WTC11 (cell line): ENCODE measurements at regions not wholly inside any gene's neighbourhood (a gene's known extent, or its start where the extent isn't known, plus 50 kb on each side); places are given as distances from the start of the nearest gene placed in this dataset.

Experiments used
- ATAC-seq: fragments of 200-7000 bp; cut with Tn5 transposase; 2 replicates; pipeline ENCODE4 v1.10.0; 2021; ENCODE audit warnings: mild to moderate bottlenecking, moderate library complexity
- CTCF ChIA-PET: fragments of 300-600 bp; sonication (Branson Sonifier 250); formaldehyde crosslinking; loops from one replicate; lab custom pipeline; 2021; ENCODE audit warnings: antibody characterized with exemption; lab: Charles Lee
- POLR2A ChIA-PET: fragments of 350-600 bp; sonication (Branson Sonifier 250); formaldehyde crosslinking; loops from one replicate; lab custom pipeline; 2021; ENCODE audit warnings: antibody characterized with exemption; lab: Charles Lee
- DNase-seq: peaks from one replicate; pipeline ENCODE4 v3.0.0; 2021; ENCODE audit warnings: low spot score
- H3K27ac Mint-ChIP-seq: 2 replicates; pipeline ENCODE4 v1.8.0; 2021; ENCODE audit warnings: mixed read lengths
- H3K27me3 Mint-ChIP-seq: 2 replicates; pipeline ENCODE4 v1.8.0; 2021; ENCODE audit warnings: low read depth, mild to moderate bottlenecking, moderate library complexity, mixed read lengths
- H3K36me3 Mint-ChIP-seq: 2 replicates; pipeline ENCODE4 v1.8.0; 2021; ENCODE audit warnings: mixed read lengths
- H3K4me1 Mint-ChIP-seq: 2 replicates; pipeline ENCODE4 v1.8.0; 2022; ENCODE audit warnings: mixed read lengths
- H3K4me3 Mint-ChIP-seq: 2 replicates; pipeline ENCODE4 v1.8.0; 2021; ENCODE audit warnings: mild to moderate bottlenecking, moderate library complexity, mixed read lengths
- H3K9me3 Mint-ChIP-seq: 2 replicates; pipeline ENCODE4 v1.8.0; 2021; ENCODE audit warnings: mixed read lengths
- ATF3 ChIP-seq: sonication (generic); formaldehyde crosslinking; conservative IDR thresholded peaks from 2 replicates; pipeline ENCODE4 v1.8.1; 2022; ENCODE audit warnings: mild to moderate bottlenecking, missing genetic modification reagents
- CBFB ChIP-seq: sonication (generic); formaldehyde crosslinking; IDR thresholded peaks from 2 replicates; pipeline ENCODE4 v1.8.1; 2022; ENCODE audit warnings: mild to moderate bottlenecking, low read depth, missing genetic modification reagents
- CTCF ChIP-seq: fragments of 200-600 bp; IDR thresholded peaks from 2 replicates; pipeline ENCODE4 v1.8.0; 2022; ENCODE audit warnings: antibody characterized with exemption
- GTF2I ChIP-seq: fragments of 250-450 bp; sonication (Bioruptor Pico); conservative IDR thresholded peaks from 2 replicates; pipeline ENCODE4 v1.4.0; 2021; ENCODE audit warnings: mild to moderate bottlenecking
- IRF1 ChIP-seq: sonication (generic); formaldehyde crosslinking; IDR thresholded peaks from 2 replicates; pipeline ENCODE4 v1.8.0; 2023; ENCODE audit warnings: missing genetic modification reagents
- IRF2 ChIP-seq: sonication (generic); formaldehyde crosslinking; IDR thresholded peaks from 2 replicates; pipeline ENCODE4 v1.8.0; 2022; ENCODE audit warnings: low read depth, missing genetic modification reagents, borderline replicate concordance
- MLX ChIP-seq: sonication (generic); formaldehyde crosslinking; IDR thresholded peaks from 2 replicates; pipeline ENCODE4 v1.8.1; 2023; ENCODE audit warnings: mild to moderate bottlenecking, missing genetic modification reagents, moderate library complexity
- MXD4 ChIP-seq: fragments of 250-450 bp; sonication (Bioruptor Pico); IDR thresholded peaks from 2 replicates; pipeline ENCODE4 v1.8.0; 2021; ENCODE audit warnings: mild to moderate bottlenecking, moderate library complexity, borderline replicate concordance
- MYBL2 ChIP-seq: sonication (generic); formaldehyde crosslinking; IDR thresholded peaks from 2 replicates; pipeline ENCODE4 v1.8.1; 2023; ENCODE audit warnings: mild to moderate bottlenecking, moderate library complexity, missing genetic modification reagents
- NFYB ChIP-seq: sonication (generic); formaldehyde crosslinking; conservative IDR thresholded peaks from 2 replicates; pipeline ENCODE4 v1.8.0; 2022; ENCODE audit warnings: low read depth, missing genetic modification reagents
- NR1H2 ChIP-seq: sonication (generic); formaldehyde crosslinking; IDR thresholded peaks from 2 replicates; pipeline ENCODE4 v1.9.0; 2021; ENCODE audit warnings: mild to moderate bottlenecking, moderate library complexity, missing genetic modification reagents
- RELA ChIP-seq: sonication (generic); formaldehyde crosslinking; IDR thresholded peaks from 2 replicates; pipeline ENCODE4 v1.8.1; 2022; ENCODE audit warnings: missing genetic modification reagents, mild to moderate bottlenecking, borderline replicate concordance
- RORB ChIP-seq: fragments of 250-450 bp; sonication (Bioruptor Pico); IDR thresholded peaks from 2 replicates; pipeline ENCODE4 v1.9.0; 2021; ENCODE audit warnings: mild to moderate bottlenecking
- ZBTB43 ChIP-seq: sonication (generic); formaldehyde crosslinking; IDR thresholded peaks from 2 replicates; pipeline ENCODE4 v1.8.1; 2023; ENCODE audit warnings: mild to moderate bottlenecking, missing genetic modification reagents
- ZNF671 ChIP-seq: fragments of 250-450 bp; sonication (Bioruptor Pico); IDR thresholded peaks from 2 replicates; pipeline ENCODE4 v1.8.0; 2021; ENCODE audit warnings: mild to moderate bottlenecking
- TF ChIP-seq, protein P1 (sequence below): sonication (generic); formaldehyde crosslinking; IDR thresholded peaks from 2 replicates; pipeline ENCODE4 v1.8.0; 2023; ENCODE audit warnings: mild to moderate bottlenecking, missing genetic modification reagents
- TF ChIP-seq, protein P2 (sequence below): sonication (generic); formaldehyde crosslinking; IDR thresholded peaks from 2 replicates; pipeline ENCODE4 v1.8.0; 2022; ENCODE audit warnings: missing genetic modification reagents
- TF ChIP-seq, protein P3 (sequence below): sonication (generic); formaldehyde crosslinking; IDR thresholded peaks from 2 replicates; pipeline ENCODE4 v1.8.1; 2022; ENCODE audit warnings: mild to moderate bottlenecking, moderate library complexity, missing genetic modification reagents
- TF ChIP-seq, protein P4 (sequence below): sonication (generic); formaldehyde crosslinking; IDR thresholded peaks from 2 replicates; pipeline ENCODE4 v1.8.0; 2022; ENCODE audit warnings: mild to moderate bottlenecking, missing genetic modification reagents

DNA sequence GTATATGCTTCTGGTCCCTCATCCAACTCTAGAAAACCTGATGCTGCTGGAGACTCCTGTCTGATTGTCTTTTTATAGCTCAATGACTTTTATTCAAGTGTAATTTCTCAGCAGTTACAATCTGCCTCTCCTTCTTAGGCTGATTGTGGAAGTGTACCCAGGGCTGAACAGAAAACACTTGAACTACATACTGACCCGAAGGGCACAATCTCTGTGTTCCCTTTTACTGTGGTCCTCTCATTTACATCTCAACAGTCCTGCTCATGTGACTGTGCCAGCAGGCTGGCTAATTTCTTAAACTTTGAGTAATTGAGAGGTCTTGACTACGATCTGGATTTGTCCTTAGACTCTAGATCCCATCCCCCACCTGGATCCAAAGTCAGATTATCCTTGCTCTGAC lies 863.4 kb downstream of the PDHA2 start:
- peak; percentile 73 for ATAC-seq
- no peak for DNase-seq
- ChIA-PET POLR2A (no interaction called here), CTCF (interaction anchor here (1.0 kb wide), 1 partner anchor 10 kb away, joined by 3 read pairs; no protein-coding TSS in a partner anchor)
- no peaks in the 10 kb centered on the region for H3K36me3 Mint-ChIP-seq
- no peak overlapping the region for H3K4me3 Mint-ChIP-seq
- no peaks in the 10 kb centered on the region for H3K9me3 Mint-ChIP-seq
- TF ChIP-seq GTF2I (CRISPR knock-in tag), result no peak
- TF ChIP-seq RELA (CRISPR knock-in tag), result no peak
- no peak for TF ChIP-seq CBFB (CRISPR knock-in tag)
- TF ChIP-seq CTCF, result no peak
- no peak for TF ChIP-seq IRF2 (CRISPR knock-in tag)
- no peak for TF ChIP-seq RORB (CRISPR knock-in tag)
- TF ChIP-seq ATF3 (CRISPR knock-in tag), result no peak
- H3K27me3 Mint-ChIP-seq, result no peaks in the 10 kb centered on the region
- H3K27ac Mint-ChIP-seq, result peak overlapping the region; percentile 0; the same call in 1 of the 2 replicates
- peaks cover 12% of the 10 kb centered on the region for H3K4me1 Mint-ChIP-seq

DNA sequence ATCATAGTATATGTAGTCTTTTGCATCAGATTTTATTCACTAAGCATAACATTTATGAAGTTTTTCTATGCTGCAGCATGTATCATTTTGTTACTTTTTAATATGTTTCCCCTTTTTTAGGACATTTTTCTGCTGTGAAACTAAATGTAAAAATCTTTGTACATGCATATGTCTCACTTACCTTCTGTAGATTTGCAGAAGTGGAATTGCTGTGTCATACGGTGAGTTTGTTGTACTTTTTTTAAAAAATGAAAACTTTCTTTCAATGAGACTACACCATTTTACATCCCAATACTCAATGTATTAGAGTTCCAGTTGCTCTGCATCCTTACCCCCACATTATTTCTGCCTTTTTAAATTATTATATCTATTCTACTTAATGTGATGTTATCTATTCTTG lies 868.9 kb downstream of the PDHA2 start:
- no peak for ATAC-seq
- DNase-seq, result no peak
- Mint-ChIP-seq H3K36me3 (no peaks in the 10 kb centered on the region), H3K27me3 (no peaks in the 10 kb centered on the region), H3K27ac (no peak overlapping the region), H3K9me3 (no peaks in the 10 kb centered on the region), H3K4me3 (no peak overlapping the region), H3K4me1 (peaks cover under 1% of the 10 kb centered on the region; the same call in 1 of the 2 replicates)
- ChIA-PET POLR2A (no interaction called here), CTCF (no interaction called here)
- no peak for TF ChIP-seq CTCF
- no peak for TF ChIP-seq ZBTB43 (CRISPR knock-in tag)
- no peak for TF ChIP-seq MYBL2
- TF ChIP-seq, protein P1, sequence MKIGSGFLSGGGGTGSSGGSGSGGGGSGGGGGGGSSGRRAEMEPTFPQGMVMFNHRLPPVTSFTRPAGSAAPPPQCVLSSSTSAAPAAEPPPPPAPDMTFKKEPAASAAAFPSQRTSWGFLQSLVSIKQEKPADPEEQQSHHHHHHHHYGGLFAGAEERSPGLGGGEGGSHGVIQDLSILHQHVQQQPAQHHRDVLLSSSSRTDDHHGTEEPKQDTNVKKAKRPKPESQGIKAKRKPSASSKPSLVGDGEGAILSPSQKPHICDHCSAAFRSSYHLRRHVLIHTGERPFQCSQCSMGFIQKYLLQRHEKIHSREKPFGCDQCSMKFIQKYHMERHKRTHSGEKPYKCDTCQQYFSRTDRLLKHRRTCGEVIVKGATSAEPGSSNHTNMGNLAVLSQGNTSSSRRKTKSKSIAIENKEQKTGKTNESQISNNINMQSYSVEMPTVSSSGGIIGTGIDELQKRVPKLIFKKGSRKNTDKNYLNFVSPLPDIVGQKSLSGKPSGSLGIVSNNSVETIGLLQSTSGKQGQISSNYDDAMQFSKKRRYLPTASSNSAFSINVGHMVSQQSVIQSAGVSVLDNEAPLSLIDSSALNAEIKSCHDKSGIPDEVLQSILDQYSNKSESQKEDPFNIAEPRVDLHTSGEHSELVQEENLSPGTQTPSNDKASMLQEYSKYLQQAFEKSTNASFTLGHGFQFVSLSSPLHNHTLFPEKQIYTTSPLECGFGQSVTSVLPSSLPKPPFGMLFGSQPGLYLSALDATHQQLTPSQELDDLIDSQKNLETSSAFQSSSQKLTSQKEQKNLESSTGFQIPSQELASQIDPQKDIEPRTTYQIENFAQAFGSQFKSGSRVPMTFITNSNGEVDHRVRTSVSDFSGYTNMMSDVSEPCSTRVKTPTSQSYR (CRISPR knock-in tag), result no peak
- TF ChIP-seq NFYB, result no peak
- TF ChIP-seq, protein P2, sequence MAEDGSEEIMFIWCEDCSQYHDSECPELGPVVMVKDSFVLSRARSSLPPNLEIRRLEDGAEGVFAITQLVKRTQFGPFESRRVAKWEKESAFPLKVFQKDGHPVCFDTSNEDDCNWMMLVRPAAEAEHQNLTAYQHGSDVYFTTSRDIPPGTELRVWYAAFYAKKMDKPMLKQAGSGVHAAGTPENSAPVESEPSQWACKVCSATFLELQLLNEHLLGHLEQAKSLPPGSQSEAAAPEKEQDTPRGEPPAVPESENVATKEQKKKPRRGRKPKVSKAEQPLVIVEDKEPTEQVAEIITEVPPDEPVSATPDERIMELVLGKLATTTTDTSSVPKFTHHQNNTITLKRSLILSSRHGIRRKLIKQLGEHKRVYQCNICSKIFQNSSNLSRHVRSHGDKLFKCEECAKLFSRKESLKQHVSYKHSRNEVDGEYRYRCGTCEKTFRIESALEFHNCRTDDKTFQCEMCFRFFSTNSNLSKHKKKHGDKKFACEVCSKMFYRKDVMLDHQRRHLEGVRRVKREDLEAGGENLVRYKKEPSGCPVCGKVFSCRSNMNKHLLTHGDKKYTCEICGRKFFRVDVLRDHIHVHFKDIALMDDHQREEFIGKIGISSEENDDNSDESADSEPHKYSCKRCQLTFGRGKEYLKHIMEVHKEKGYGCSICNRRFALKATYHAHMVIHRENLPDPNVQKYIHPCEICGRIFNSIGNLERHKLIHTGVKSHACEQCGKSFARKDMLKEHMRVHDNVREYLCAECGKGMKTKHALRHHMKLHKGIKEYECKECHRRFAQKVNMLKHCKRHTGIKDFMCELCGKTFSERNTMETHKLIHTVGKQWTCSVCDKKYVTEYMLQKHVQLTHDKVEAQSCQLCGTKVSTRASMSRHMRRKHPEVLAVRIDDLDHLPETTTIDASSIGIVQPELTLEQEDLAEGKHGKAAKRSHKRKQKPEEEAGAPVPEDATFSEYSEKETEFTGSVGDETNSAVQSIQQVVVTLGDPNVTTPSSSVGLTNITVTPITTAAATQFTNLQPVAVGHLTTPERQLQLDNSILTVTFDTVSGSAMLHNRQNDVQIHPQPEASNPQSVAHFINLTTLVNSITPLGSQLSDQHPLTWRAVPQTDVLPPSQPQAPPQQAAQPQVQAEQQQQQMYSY (CRISPR knock-in tag), result no peak
- TF ChIP-seq ZNF671 (CRISPR knock-in tag), result no peak
- TF ChIP-seq IRF1 (CRISPR knock-in tag), result no peak
- TF ChIP-seq NR1H2 (CRISPR knock-in tag), result no peak
- no peak for TF ChIP-seq MXD4 (CRISPR knock-in tag)
- TF ChIP-seq, protein P3, sequence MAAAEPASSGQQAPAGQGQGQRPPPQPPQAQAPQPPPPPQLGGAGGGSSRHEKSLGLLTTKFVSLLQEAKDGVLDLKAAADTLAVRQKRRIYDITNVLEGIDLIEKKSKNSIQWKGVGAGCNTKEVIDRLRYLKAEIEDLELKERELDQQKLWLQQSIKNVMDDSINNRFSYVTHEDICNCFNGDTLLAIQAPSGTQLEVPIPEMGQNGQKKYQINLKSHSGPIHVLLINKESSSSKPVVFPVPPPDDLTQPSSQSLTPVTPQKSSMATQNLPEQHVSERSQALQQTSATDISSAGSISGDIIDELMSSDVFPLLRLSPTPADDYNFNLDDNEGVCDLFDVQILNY (CRISPR knock-in tag), result no peak
- TF ChIP-seq, protein P4, sequence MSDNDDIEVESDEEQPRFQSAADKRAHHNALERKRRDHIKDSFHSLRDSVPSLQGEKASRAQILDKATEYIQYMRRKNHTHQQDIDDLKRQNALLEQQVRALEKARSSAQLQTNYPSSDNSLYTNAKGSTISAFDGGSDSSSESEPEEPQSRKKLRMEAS (CRISPR knock-in tag), result no peak
- TF ChIP-seq MLX (CRISPR knock-in tag), result no peak
